SIG-M5 treated with dmso at 0.1 percent for 504 hours (cell line): ENCODE measurements at regions not wholly inside any gene's neighbourhood (a gene's known extent, or its start where the extent isn't known, plus 50 kb on each side); places are given as distances from the start of the nearest gene placed in this dataset.

ENCODE experiments used
- DNase-seq: peaks from one replicate; lab custom pipeline; 2025; ENCODE audit not compliant: unreplicated experiment; lab: John Stamatoyannopoulos, UW

- DNase-seq: no peak
These were observed 202.1 kb upstream of the KITLG start for GRCh38 chr12:88782351-88782750.

DNA sequence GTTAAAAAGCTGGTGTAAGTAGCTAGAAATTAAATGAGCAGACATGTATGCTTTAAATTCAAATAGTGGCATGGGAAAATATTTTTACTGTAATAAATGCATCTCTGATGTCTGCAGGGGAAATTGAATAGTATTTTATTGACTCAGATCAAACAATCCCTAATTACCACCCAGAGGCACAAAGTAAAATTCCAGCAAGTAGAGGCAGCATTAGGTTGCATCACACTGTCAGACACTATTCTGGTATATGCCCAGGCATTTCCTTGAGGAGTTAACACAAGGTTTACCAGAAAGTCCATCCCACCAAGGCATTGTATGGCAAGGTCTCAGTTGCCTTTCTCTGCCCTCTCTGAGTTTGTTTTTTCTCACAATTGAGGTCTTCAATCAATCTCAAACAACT, 201.6 kb upstream of the KITLG start:
- no peak for DNase-seq

DNA sequence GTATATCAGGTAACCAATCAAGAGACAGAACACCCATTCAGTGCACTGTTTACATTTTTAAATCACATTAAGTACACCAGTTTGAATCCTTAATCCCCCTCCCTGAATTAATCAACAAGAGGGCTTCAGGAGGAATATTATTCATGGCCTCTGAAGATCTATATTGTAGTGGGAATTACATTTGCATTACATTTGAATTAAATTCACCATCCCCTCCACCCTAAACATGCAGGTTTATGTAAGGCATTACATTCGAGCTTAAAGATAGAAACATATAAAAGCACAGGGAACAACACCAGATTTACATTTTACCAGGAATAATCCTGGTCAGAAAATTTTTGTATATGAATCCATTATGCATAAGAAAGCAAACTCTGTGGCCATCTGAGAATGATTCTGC, 197.8 kb upstream of the KITLG start:
- DNase-seq: no peak

GRCh38 chr12:88775742-88776151, 195.5 kb upstream of the KITLG start:
- DNase-seq: no peak

- no peak for DNase-seq
These were observed 187.4 kb upstream of the KITLG start for GRCh38 chr12:88767699-88768098.

DNA sequence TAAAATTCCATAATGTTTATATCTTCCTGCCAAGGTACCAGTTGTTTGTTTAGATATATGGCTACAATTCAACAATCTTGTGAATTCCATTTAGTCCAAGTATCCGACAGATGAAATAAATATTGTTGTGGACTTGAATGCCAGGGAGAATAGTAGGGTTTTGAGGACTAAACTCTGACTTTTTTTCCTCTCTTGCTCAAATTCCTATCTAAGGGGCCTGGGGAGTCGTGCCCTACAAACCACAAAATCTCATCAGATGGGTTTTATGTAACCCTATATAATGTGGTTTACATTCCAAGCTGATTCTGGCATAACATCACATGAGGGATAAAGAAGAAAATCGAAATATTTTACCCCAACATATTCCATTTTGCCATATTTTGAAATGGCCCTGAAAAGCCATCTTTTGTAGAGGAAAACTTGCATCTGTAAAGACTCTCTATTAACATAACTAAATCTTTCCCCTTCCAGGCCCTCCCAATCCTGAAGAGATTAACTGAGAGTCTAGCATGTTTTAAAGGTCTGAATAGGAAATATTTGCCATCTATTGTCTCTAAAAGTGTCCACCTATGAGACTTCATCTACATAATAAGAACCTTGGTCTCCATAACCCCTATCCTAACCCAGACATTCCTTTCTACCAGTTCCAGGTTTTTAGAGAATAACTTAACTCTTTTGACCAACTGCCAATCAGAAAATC, 184.7 kb upstream of the KITLG start:
- no peak for DNase-seq

DNA sequence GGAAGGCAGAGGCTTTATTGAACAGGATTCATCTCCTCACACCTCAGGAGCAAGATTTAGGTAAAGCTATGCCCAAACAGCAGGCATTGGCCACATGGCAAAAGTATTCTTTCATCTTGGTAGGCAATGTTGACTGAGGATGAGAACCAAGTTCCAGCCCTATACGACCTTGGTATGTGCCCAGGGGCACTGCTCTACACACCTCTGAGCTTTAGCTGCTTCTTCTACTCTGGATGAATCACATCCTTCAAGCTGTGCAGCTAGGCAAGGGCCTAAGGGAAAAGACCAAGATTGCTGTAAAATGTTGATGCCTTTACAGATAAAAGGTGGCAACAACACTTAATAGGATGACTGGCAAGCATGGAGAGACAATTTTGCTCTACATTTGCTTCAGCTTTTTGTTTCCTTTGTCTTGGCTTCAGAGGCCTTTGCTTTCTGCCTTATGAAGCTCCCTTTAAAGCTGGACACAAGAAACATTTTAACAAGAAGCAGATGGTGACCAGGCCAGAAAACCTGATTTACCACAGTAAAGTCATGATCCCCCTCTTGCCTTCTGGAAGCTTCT, 183.3 kb upstream of the KITLG start:
- peak; percentile 4 for DNase-seq

GRCh38 chr12:88758176-88758575, 177.9 kb upstream of the KITLG start:
- no peak for DNase-seq

- no peak for DNase-seq
These were observed 176.6 kb upstream of the KITLG start for GRCh38 chr12:88756917-88757316.

DNA sequence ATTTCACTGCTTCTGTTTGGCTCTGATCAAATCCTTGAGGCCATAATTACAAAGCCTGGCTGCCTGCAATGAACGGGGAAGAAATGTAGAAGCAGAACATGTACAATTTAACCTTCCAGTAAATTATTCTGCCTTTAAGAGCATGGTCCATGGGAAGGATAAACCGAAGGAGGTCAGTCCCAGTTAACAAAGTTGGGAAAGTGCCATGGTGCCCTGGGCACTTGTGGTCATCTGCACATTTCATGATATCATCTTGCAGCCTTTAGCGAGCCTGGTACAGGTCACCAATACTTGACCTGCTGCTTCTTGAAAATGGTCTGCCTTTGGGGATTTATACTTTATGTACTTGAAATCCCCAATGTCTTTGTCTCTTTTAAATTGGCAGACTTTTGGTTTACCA, 175.9 kb upstream of the KITLG start:
- no peak for DNase-seq

DNA sequence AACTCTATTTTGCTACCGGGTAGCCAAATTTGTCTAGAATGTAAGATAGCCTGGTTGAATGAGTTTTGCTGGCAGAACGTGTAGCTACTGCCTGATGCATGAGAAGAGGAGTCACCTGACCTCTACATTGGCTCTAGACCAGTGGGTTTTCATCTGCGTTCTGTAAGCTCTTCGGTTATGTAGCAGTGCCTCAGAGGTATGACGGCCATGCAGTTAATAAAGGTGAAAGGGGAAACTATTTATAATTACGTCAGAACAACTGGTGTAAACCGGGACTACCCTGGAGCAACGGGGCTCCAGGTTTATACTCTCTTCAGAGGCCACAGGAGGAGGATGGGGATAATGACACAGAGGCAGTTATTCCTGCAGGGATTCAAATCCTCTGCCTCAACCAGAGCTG, 173.4 kb upstream of the KITLG start:
- no peak for DNase-seq

DNA sequence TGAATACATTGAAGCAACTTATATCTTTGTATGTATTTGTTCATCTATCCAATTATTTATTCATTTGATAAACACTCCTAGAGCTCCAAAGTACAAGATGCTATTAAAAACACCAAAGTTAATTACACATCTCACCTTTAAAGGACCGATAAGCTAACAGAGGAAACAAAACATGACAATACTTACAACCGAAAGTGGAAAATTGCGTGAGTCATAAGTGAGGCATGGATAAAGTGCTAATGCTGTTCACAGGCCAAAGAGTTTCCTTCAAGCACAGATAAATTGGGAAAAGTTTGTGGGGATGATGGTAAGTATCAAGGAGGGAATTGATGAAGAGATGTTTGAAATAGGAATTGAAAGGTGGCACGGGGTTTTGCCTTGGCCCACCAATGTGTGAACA, 172.8 kb upstream of the KITLG start:
- no peak for DNase-seq

GRCh38 chr12:88752183-88752582, 171.9 kb upstream of the KITLG start:
- no peak for DNase-seq

DNA sequence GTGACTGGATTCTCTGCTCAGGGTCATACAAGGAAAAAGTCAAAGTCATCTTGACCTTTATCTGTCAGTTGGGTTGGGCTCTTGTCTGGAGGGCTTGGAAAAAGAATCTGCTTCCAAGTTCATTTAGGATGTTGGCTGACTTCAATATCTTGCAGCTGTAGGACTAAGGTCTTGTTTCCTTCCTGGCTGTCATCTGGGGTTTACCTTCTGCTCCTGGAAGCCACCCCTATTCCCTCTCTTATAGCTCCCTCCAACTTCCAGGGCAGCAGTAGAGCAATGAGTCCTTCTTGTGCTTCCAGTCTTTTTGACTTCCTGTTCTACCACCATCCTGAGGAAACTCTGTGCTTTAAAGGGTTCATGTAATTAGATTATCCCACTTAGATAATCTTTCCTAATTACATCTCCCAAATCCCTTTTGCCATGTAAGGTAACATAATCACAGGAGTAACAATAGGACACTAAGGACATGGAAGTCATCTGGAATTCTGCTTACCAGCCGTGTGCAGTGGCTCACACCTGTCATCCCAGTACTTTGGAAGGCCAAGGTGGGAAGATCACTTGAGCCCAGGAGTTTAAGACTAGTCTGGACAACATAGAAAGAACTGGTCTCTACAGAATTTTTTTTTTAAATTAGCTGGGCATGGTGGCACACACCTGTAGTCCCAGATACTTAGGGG, 170.7 kb upstream of the KITLG start:
- no peak for DNase-seq

- no peak for DNase-seq
These were observed 166.1 kb upstream of the KITLG start for GRCh38 chr12:88746386-88746785.

- DNase-seq: no peak
These were observed 163.8 kb upstream of the KITLG start for GRCh38 chr12:88743946-88744685.

- no peak for DNase-seq
These were observed 157.7 kb upstream of the KITLG start for GRCh38 chr12:88737838-88738472.

DNA sequence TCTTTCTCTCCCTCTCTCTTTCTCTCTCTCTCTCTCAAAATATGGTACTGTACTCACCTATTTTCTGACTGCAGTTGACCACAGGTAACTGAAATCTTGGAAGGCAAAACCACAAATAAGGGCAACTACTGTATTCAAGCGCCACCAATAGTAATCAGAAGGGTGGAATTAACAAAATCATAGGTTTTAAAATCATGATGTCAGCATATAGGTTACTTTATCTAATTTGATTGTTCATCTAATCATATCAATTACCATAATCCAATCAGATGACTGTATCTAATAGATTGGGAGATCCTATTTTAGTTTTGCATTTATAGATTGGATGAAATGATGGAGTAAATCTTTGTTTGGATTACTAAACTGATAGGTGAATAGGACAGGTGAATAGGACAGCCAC, 155.8 kb upstream of the KITLG start:
- DNase-seq: no peak

DNA sequence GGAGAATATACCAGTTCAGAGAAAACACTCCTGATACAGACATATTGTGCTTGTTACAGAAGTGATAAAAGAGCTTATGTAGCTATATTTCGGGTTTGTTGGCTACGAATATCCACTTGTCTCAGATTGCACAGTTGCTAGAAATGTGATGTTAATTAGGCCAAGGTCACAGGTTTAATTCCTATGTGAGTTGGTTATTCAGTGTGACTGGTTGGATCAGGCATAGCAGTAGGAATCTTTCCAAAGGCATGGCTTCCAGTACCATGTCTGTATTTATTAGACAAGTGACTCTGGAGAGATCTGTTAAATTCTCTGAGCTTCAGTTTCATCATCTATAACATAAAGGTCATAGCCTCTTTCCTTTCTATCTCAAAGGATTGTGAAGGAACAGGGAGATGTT, 152.7 kb upstream of the KITLG start:
- no peak for DNase-seq

DNA sequence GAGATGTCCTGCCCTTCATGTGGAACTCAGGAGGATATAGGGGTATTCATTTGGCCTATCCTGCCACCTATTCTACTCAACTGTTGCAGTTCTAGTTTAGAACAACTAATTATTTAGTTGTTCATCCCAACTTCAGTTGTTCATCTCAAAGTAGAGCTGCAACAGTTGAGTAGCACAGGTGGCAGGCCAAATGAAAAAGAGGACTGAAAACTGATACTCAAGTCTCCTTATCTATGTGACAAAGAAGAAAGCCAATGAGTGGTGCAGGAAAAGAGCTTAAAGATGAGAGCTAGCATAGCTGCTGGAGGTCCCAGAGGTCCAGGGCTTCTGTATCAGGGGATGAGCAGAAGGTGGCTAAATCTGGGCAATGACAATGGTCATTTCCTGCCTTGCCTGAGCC, 148.9 kb upstream of the KITLG start:
- DNase-seq: no peak
